ENCODE measurements at regions not wholly inside any gene's neighbourhood (a gene's known extent, or its start where the extent isn't known, plus 50 kb on each side); places are given as distances from the start of the nearest gene placed in this dataset.
"Not testable (repeated sequence)": the region's sequence is repeated elsewhere in the genome, so short reads cannot be mapped to it uniquely, and the experiment has no call there.

GRCh38 chr18:40245612-40246011 lies 1709.4 kb upstream of the PIK3C3 start:
- not testable (repeated sequence) for H3K4me3 ChIP-seq (ENCODE audit: low read depth, low read length)

- no peak overlapping the region for H3K4me3 ChIP-seq (ENCODE audit: low read depth, low read length)
Measured at GRCh38 chr18:40243607-40244006, 1711.4 kb upstream of the PIK3C3 start.

GRCh38 chr18:40235836-40236235 lies 1719.2 kb upstream of the PIK3C3 start:
- no peak overlapping the region for H3K4me3 ChIP-seq (ENCODE audit: low read depth, low read length)

GRCh38 chr18:40235323-40235722 lies 1719.7 kb upstream of the PIK3C3 start:
- no peak overlapping the region for H3K4me3 ChIP-seq (ENCODE audit: low read depth, low read length)

- no peak overlapping the region for H3K4me3 ChIP-seq (ENCODE audit: low read depth, low read length)
Measured at GRCh38 chr18:40233931-40234616, 1721.0 kb upstream of the PIK3C3 start.

GRCh38 chr18:40222776-40223175 lies 1732.3 kb upstream of the PIK3C3 start:
- H3K4me3 ChIP-seq (ENCODE audit: low read depth, low read length): no peak overlapping the region

GRCh38 chr18:40216856-40217255 lies 1738.2 kb upstream of the PIK3C3 start:
- no peak overlapping the region for H3K4me3 ChIP-seq (ENCODE audit: low read depth, low read length)

GRCh38 chr18:40215979-40216378 lies 1739.1 kb upstream of the PIK3C3 start:
- H3K4me3 ChIP-seq (ENCODE audit: low read depth, low read length): no peak overlapping the region

- no peak overlapping the region for H3K4me3 ChIP-seq (ENCODE audit: low read depth, low read length)
Measured at GRCh38 chr18:40210696-40211095, 1744.3 kb upstream of the PIK3C3 start.

GRCh38 chr18:40208958-40209357 lies 1746.1 kb upstream of the PIK3C3 start:
- no peak overlapping the region for H3K4me3 ChIP-seq (ENCODE audit: low read depth, low read length)

GRCh38 chr18:40197711-40198110 lies 1757.3 kb upstream of the PIK3C3 start:
- no peak overlapping the region for H3K4me3 ChIP-seq (ENCODE audit: low read depth, low read length)

- no peak overlapping the region for H3K4me3 ChIP-seq (ENCODE audit: low read depth, low read length)
Measured at GRCh38 chr18:40186677-40187076, 1768.4 kb upstream of the PIK3C3 start.

- H3K4me3 ChIP-seq (ENCODE audit: low read depth, low read length): no peak overlapping the region
Measured at GRCh38 chr18:40179729-40180461, 1775.1 kb upstream of the PIK3C3 start.

- H3K4me3 ChIP-seq (ENCODE audit: low read depth, low read length): no peak overlapping the region
Measured at GRCh38 chr18:40168026-40168425, 1787.0 kb upstream of the PIK3C3 start.

- H3K4me3 ChIP-seq (ENCODE audit: low read depth, low read length): no peak overlapping the region
Measured at GRCh38 chr18:40163254-40163653, 1791.8 kb upstream of the PIK3C3 start.

- H3K4me3 ChIP-seq (ENCODE audit: low read depth, low read length): no peak overlapping the region
Measured at GRCh38 chr18:40160361-40160760, 1794.7 kb upstream of the PIK3C3 start.

- no peak overlapping the region for H3K4me3 ChIP-seq (ENCODE audit: low read depth, low read length)
Measured at GRCh38 chr18:40159141-40160017, 1795.7 kb upstream of the PIK3C3 start.

- no peak overlapping the region for H3K4me3 ChIP-seq (ENCODE audit: low read depth, low read length)
Measured at GRCh38 chr18:40157120-40157519, 1797.9 kb upstream of the PIK3C3 start.

GRCh38 chr18:40152859-40153258 lies 1802.2 kb upstream of the PIK3C3 start:
- H3K4me3 ChIP-seq (ENCODE audit: low read depth, low read length): no peak overlapping the region

GRCh38 chr18:40148960-40149359 lies 1806.1 kb upstream of the PIK3C3 start:
- no peak overlapping the region for H3K4me3 ChIP-seq (ENCODE audit: low read depth, low read length)

- H3K4me3 ChIP-seq (ENCODE audit: low read depth, low read length): no peak overlapping the region
Measured at GRCh38 chr18:40133253-40133652, 1821.8 kb upstream of the PIK3C3 start.

GRCh38 chr18:40132438-40132837 lies 1822.6 kb upstream of the PIK3C3 start:
- not testable (repeated sequence) for H3K4me3 ChIP-seq (ENCODE audit: low read depth, low read length)
